IMR-90 (cell line): ENCODE measurements at regions not wholly inside any gene's neighbourhood (a gene's known extent, or its start where the extent isn't known, plus 50 kb on each side); places are given as distances from the start of the nearest gene placed in this dataset.

Experiments used
- ATAC-seq: fragments of 200-7000 bp; cut with Tn5 transposase; 2 replicates; pipeline ENCODE4 v1.9.1; 2020; ENCODE audit warnings: low read depth, mild to moderate bottlenecking, moderate library complexity
- BruUV-seq: library from RNA; stranded (reverse); fragments of 400-500 nt; replicated peaks from 2 replicates; lab custom pipeline; 2021; lab: Mats Ljungman, UMichigan
- CTCF ChIA-PET: fragments of 300-600 bp; formaldehyde crosslinking; extraction: SDS; loops from one replicate; lab custom pipeline; 2021; ENCODE audit warnings: antibody characterized with exemption; lab: Yijun Ruan, JAX
- POLR2A ChIA-PET: fragments of 300-600 bp; sonication (Branson Sonifier 250); formaldehyde crosslinking; loops from one replicate; lab custom pipeline; 2022; ENCODE audit warnings: antibody characterized with exemption; ENCODE audit not compliant: unreplicated experiment; lab: Charles Lee
- DNase-seq: peaks from one replicate; pipeline ENCODE4 v3.0.0; 2013
- H2AFZ ChIP-seq: replicated peaks from 2 replicates; pipeline ENCODE3; 2013; ENCODE audit warnings: low read length, mild to moderate bottlenecking; ENCODE audit not compliant: poor library complexity
- H2AK5ac ChIP-seq: 2 replicates; pipeline ENCODE4 v1.6.1; 2013; ENCODE audit warnings: low read depth, low read length, inconsistent platforms
- H2AK9ac ChIP-seq: replicated peaks from 2 replicates; pipeline ENCODE3; 2013; ENCODE audit warnings: mild to moderate bottlenecking, low read depth, low read length, moderate library complexity; ENCODE audit not compliant: poor library complexity
- H2BK120ac ChIP-seq: 2 replicates; pipeline ENCODE4 v1.6.1; 2013; ENCODE audit warnings: low read depth, low read length, inconsistent platforms
- H2BK15ac ChIP-seq: 3 replicates; pipeline ENCODE4 v1.6.1; 2013; ENCODE audit warnings: low read depth, low read length, inconsistent platforms
- H2BK20ac ChIP-seq: 2 replicates; pipeline ENCODE4 v1.6.1; 2013; ENCODE audit warnings: low read depth, mild to moderate bottlenecking, inconsistent platforms, low read length, moderate library complexity
- H2BK5ac ChIP-seq: 2 replicates; pipeline ENCODE4 v1.6.1; 2013; ENCODE audit warnings: mild to moderate bottlenecking, low read depth, low read length, inconsistent platforms; ENCODE audit not compliant: poor library complexity, severe bottlenecking
- H3K14ac ChIP-seq: replicated peaks from 2 replicates; pipeline ENCODE4 v1.6.1; 2013; ENCODE audit warnings: low read depth, low read length, inconsistent platforms
- H3K18ac ChIP-seq: 2 replicates; pipeline ENCODE4 v1.6.1; 2013; ENCODE audit warnings: low read depth, low read length, control low read depth
- H3K23ac ChIP-seq: 2 replicates; pipeline ENCODE4 v1.6.1; 2013; ENCODE audit warnings: low read depth, low read length, inconsistent platforms
- H3K27ac ChIP-seq: 2 replicates; pipeline ENCODE4 v1.5.1; 2013; ENCODE audit warnings: mild to moderate bottlenecking, control low read depth, low read length; ENCODE audit not compliant: insufficient read depth
- H3K27me3 ChIP-seq: 2 replicates; pipeline ENCODE4 v1.6.1; 2013; ENCODE audit warnings: low read length; ENCODE audit not compliant: control insufficient read depth, insufficient read depth
- H3K36me3 ChIP-seq: 2 replicates; pipeline ENCODE4 v1.6.1; 2013; ENCODE audit warnings: low read length, mixed read lengths; ENCODE audit not compliant: control insufficient read depth, insufficient read depth
- H3K4ac ChIP-seq: 2 replicates; pipeline ENCODE4 v1.6.1; 2013; ENCODE audit warnings: low read depth, low read length, inconsistent platforms
- H3K4me1 ChIP-seq: 2 replicates; pipeline ENCODE4 v1.6.1; 2013; ENCODE audit warnings: low read length, mixed read lengths; ENCODE audit not compliant: control insufficient read depth, insufficient read depth
- H3K4me2 ChIP-seq: 2 replicates; pipeline ENCODE4 v1.6.1; 2013; ENCODE audit warnings: low read depth, mild to moderate bottlenecking, control low read depth, low read length, moderate library complexity
- H3K4me3 ChIP-seq: 2 replicates; pipeline ENCODE4 v1.5.1; 2013; ENCODE audit warnings: low read depth, mild to moderate bottlenecking, control low read depth, low read length, moderate library complexity; ENCODE audit not compliant: insufficient read depth
- H3K56ac ChIP-seq: 2 replicates; pipeline ENCODE4 v1.6.1; 2013; ENCODE audit warnings: low read length, inconsistent platforms; ENCODE audit not compliant: insufficient read depth; ENCODE audit errors: extremely low read depth
- H3K79me1 ChIP-seq, 2 experiments: 2 replicates each; pipeline ENCODE4 v1.6.1; 2013; ENCODE audit warnings: low read length in 2 of 2, inconsistent platforms in 1 of 2, low read depth in 1 of 2
- H3K9ac ChIP-seq: 2 replicates; pipeline ENCODE4 v1.6.1; 2013; ENCODE audit warnings: low read depth, low read length, control low read depth
- H3K9me1 ChIP-seq: 2 replicates; pipeline ENCODE4 v1.6.1; 2013; ENCODE audit warnings: low read length, inconsistent platforms; ENCODE audit not compliant: insufficient read depth
- H3K9me3 ChIP-seq: 2 replicates; pipeline ENCODE4 v1.6.1; 2013; ENCODE audit warnings: low read length; ENCODE audit not compliant: control insufficient read depth, insufficient read depth
- H4K20me1 ChIP-seq: 2 replicates; pipeline ENCODE4 v1.6.1; 2013; ENCODE audit warnings: low read length, inconsistent platforms; ENCODE audit not compliant: insufficient read depth
- H4K5ac ChIP-seq: 2 replicates; pipeline ENCODE4 v1.6.1; 2013; ENCODE audit warnings: mild to moderate bottlenecking, low read depth, low read length, control low read depth
- H4K8ac ChIP-seq, 2 experiments: 2 replicates each; pipeline ENCODE4 v1.6.1; 2013; ENCODE audit warnings: low read depth in 2 of 2, low read length in 2 of 2, control low read depth in 1 of 2, inconsistent platforms in 1 of 2
- H4K91ac ChIP-seq: 2 replicates; pipeline ENCODE4 v1.6.1; 2013; ENCODE audit warnings: low read depth, low read length, inconsistent platforms; ENCODE audit not compliant: insufficient read depth
- BHLHE40 ChIP-seq: fragments of 150-350 bp; IDR thresholded peaks from 2 replicates; pipeline ENCODE4 v1.6.1; 2016; ENCODE audit warnings: mild to moderate bottlenecking, low read depth, low read length
- CEBPB ChIP-seq: IDR thresholded peaks from 2 replicates; pipeline ENCODE4 v1.6.1; 2012; ENCODE audit warnings: low read depth, low read length, improper control_type of control experiment
- CHD1 ChIP-seq: IDR thresholded peaks from 2 replicates; pipeline ENCODE4 v1.6.1; 2012; ENCODE audit warnings: low read depth, low read length, improper control_type of control experiment
- CTCF ChIP-seq: conservative IDR thresholded peaks from 2 replicates; pipeline ENCODE4 v1.5.1; 2012; ENCODE audit warnings: mild to moderate bottlenecking, low read depth, low read length, improper control_type of control experiment
- FOS ChIP-seq: fragments of 150-350 bp; IDR thresholded peaks from 2 replicates; pipeline ENCODE4 v1.6.1; 2016; ENCODE audit warnings: low read depth, low read length
- MAFK ChIP-seq: IDR thresholded peaks from 2 replicates; pipeline ENCODE4 v1.6.1; 2012; ENCODE audit warnings: low read depth, low read length, improper control_type of control experiment
- MAZ ChIP-seq: IDR thresholded peaks from 2 replicates; pipeline ENCODE4 v1.6.1; 2012; ENCODE audit warnings: low read depth, mild to moderate bottlenecking, low read length, improper control_type of control experiment, moderate library complexity, borderline replicate concordance
- NFE2L2 ChIP-seq: fragments of 150-350 bp; IDR thresholded peaks from 2 replicates; pipeline ENCODE4 v1.6.1; 2016; ENCODE audit warnings: low read depth, mild to moderate bottlenecking, low read length
- POLR2A ChIP-seq: IDR thresholded peaks from 2 replicates; pipeline ENCODE4 v1.6.1; 2012; ENCODE audit warnings: mild to moderate bottlenecking, low read depth, low read length
- RAD21 ChIP-seq: IDR thresholded peaks from 2 replicates; pipeline ENCODE4 v1.6.1; 2012; ENCODE audit warnings: low read length, improper control_type of control experiment
- SMC3 ChIP-seq: fragments of 150-350 bp; IDR thresholded peaks from 2 replicates; pipeline ENCODE4 v1.6.1; 2016; ENCODE audit warnings: low read depth, mild to moderate bottlenecking, antibody characterized with exemption, low read length, moderate library complexity
- USF2 ChIP-seq: fragments of 150-350 bp; IDR thresholded peaks from 2 replicates; pipeline ENCODE4 v1.6.1; 2017; ENCODE audit warnings: mild to moderate bottlenecking, antibody characterized with exemption, low read length, low read depth
- WGBS, 2 experiments: methylation state at CpG; one replicate each; pipeline versions ENCODE4 v1.1.5 to v1.1.7; 2013; ENCODE audit warnings: missing lambda C conversion rate in 2 of 2; ENCODE audit not compliant: insufficient read length in 1 of 2; ENCODE audit errors: extremely low coverage in 2 of 2; 5-methylcytosine and 5-hydroxymethylcytosine counted together
- dilution Hi-C: fragments of 300-500 bp; cut with HindIII; formaldehyde crosslinking; loops from one replicate; pipeline ENCODE4 v1.14.3; 2018; ENCODE audit warnings: low sequenced_read_pairs; ENCODE audit not compliant: unreplicated experiment
- in situ Hi-C: fragments of 300-500 bp; cut with MboI; formaldehyde crosslinking; loops from 3 replicates; pipeline ENCODE4 v1.14.3; 2019; ENCODE audit warnings: low sequenced_read_pairs, inconsistent platforms, mixed read lengths
- intact Hi-C: fragments of 100-400 bp; cut with micrococcal nuclease; formaldehyde crosslinking; loops from 2 replicates; pipeline ENCODE4 v1.10.0; 2022

- H3K4ac ChIP-seq: no peak overlapping the region
- 0 out of 2 replicates have a peak overlapping the region, but pooled peaks have one; percentile 21 for H2BK120ac ChIP-seq
- no peak overlapping the region for H3K23ac ChIP-seq
- in situ Hi-C loops (no loop called here), dilution Hi-C loops (no loop called here), intact Hi-C loops (no loop called here)
- ATAC-seq: no peak
- no peak overlapping the region for H4K8ac ChIP-seq
- H4K20me1 ChIP-seq: no peaks in the 10 kb centered on the region
- H3K27ac ChIP-seq: no peak overlapping the region
- H3K9me1 ChIP-seq: no peaks in the 10 kb centered on the region
- H3K27me3 ChIP-seq: no peaks in the 10 kb centered on the region
- 89% methylated on average over 2 of the region's 8 CpGs; no CpG with 5 or more reads in 1 of the 2 experiments for WGBS, 2 experiments
- no peak overlapping the region for H3K4me3 ChIP-seq
- H3K79me1 ChIP-seq: no peaks in the 10 kb centered on the region
- H3K9me3 ChIP-seq: no peaks in the 10 kb centered on the region
- no peak for DNase-seq
- no TSS peak for BruUV-seq
- TF ChIP-seq SMC3 (no peak), CHD1 (no peak), BHLHE40 (no peak), NFE2L2 (no peak), MAZ (no peak), MAFK (no peak), CEBPB (no peak), USF2 (no peak), POLR2A (no peak), RAD21 (no peak), FOS (no peak), CTCF (no peak)
- no peak overlapping the region for H3K4me2 ChIP-seq
- CTCF ChIA-PET: interaction anchor here (0.6 kb wide), 1 partner anchor 904 kb away, joined by 4 read pairs; no protein-coding TSS in a partner anchor
- no peak overlapping the region for H3K9ac ChIP-seq
- H3K36me3 ChIP-seq: no peaks in the 10 kb centered on the region; the same call in 1 of the 2 replicates
- H3K18ac ChIP-seq: peak overlapping the region; percentile 45; the same call in 1 of the 2 replicates
- H2AK5ac ChIP-seq: no peak overlapping the region
- no peaks in the 10 kb centered on the region for H3K4me1 ChIP-seq
- H2AFZ ChIP-seq: peak overlapping the region; percentile 16
- H2BK5ac ChIP-seq: no peak overlapping the region
- POLR2A ChIA-PET: no interaction called here
- no peak overlapping the region for H2BK20ac ChIP-seq
- H3K14ac ChIP-seq: no peak overlapping the region
- H2AK9ac ChIP-seq: no peak overlapping the region
- H4K91ac ChIP-seq: no peak overlapping the region
- H4K5ac ChIP-seq: no peak overlapping the region
- no peak overlapping the region for H3K56ac ChIP-seq
- H2BK15ac ChIP-seq: no peak overlapping the region
These were observed 928.9 kb upstream of the CITED2 start for GRCh38 chr6:140303218-140303949.
